SU-DHL-6 (cell line): ENCODE measurements at regions not wholly inside any gene's neighbourhood (a gene's known extent, or its start where the extent isn't known, plus 50 kb on each side); places are given as distances from the start of the nearest gene placed in this dataset.
"Not testable (repeated sequence)": the region's sequence is repeated elsewhere in the genome, so short reads cannot be mapped to it uniquely, and the experiment has no call there.

ENCODE experiments used
- H2AFZ ChIP-seq: fragments of 200-600 bp; sonication (generic); 2 replicates; pipeline ENCODE4 v1.6.1; 2014; ENCODE audit warnings: low read depth, mild to moderate bottlenecking, moderate library complexity, mixed read lengths, antibody characterized with exemption, low read length; ENCODE audit not compliant: severe bottlenecking
- H3F3A ChIP-seq: fragments of 200-600 bp; shearing (Covaris generic); 2 replicates; pipeline ENCODE4 v1.6.0; 2016; ENCODE audit warnings: antibody characterized with exemption, mild to moderate bottlenecking; ENCODE audit not compliant: insufficient read depth
- H3K27ac ChIP-seq: fragments of 200-600 bp; sonication (generic); 2 replicates; pipeline ENCODE4 v1.5.1; 2016; ENCODE audit warnings: low read depth, mild to moderate bottlenecking, low read length, moderate library complexity, mixed read lengths
- H3K27me3 ChIP-seq: fragments of 200-600 bp; sonication (generic), shearing (Covaris generic); 2 replicates; pipeline ENCODE4 v1.6.0; 2014; ENCODE audit warnings: mild to moderate bottlenecking, low read length
- H3K36me3 ChIP-seq: fragments of 200-600 bp; sonication (generic); 2 replicates; pipeline ENCODE4 v1.6.1; 2014; ENCODE audit warnings: mild to moderate bottlenecking, low read length, mixed read lengths
- H3K4me2 ChIP-seq: fragments of 300-600, 200-600 bp; shearing (Covaris generic), sonication (generic); 2 replicates; pipeline ENCODE4 v1.6.0; 2014; ENCODE audit warnings: low read length, low read depth, mild to moderate bottlenecking; ENCODE audit not compliant: poor library complexity, severe bottlenecking
- H3K4me3 ChIP-seq: fragments of 200-600 bp; sonication (generic); 2 replicates; pipeline ENCODE4 v1.5.1; 2014; ENCODE audit warnings: antibody characterized with exemption, low read length, mild to moderate bottlenecking, mixed read lengths; ENCODE audit not compliant: insufficient read depth, poor library complexity, severe bottlenecking
- H3K79me2 ChIP-seq: fragments of 200-600 bp; sonication (generic); 2 replicates; pipeline ENCODE4 v1.6.1; 2014; ENCODE audit warnings: mild to moderate bottlenecking, low read length, moderate library complexity; ENCODE audit not compliant: insufficient read depth
- H3K9ac ChIP-seq: fragments of 200-600 bp; sonication (generic); 2 replicates; pipeline ENCODE4 v1.7.0; 2014; ENCODE audit warnings: mild to moderate bottlenecking, low read length
- H3K9me2 ChIP-seq: fragments of 200-600 bp; sonication (generic); replicated peaks from 2 replicates; pipeline ENCODE4 v1.6.1; 2014; ENCODE audit warnings: low read length; ENCODE audit not compliant: insufficient read depth
- H3K9me3 ChIP-seq: fragments of 200-600 bp; sonication (generic); 2 replicates; pipeline ENCODE4 v1.6.1; 2014; ENCODE audit warnings: low read length, mixed read lengths; ENCODE audit not compliant: insufficient read depth
- H4K20me1 ChIP-seq: fragments of 200-600 bp; sonication (generic); 2 replicates; pipeline ENCODE4 v1.6.1; 2014; ENCODE audit warnings: low read depth, mild to moderate bottlenecking, antibody characterized with exemption, low read length, moderate library complexity, mixed read lengths
- EZH2phosphoT487 ChIP-seq: fragments of 200-600 bp; sonication (generic), shearing (Covaris generic); conservative IDR thresholded peaks from 2 replicates; pipeline ENCODE4 v1.6.1; 2018; ENCODE audit warnings: mild to moderate bottlenecking, antibody characterized with exemption, low read length, moderate library complexity, mixed read lengths
- TF ChIP-seq, protein P1 (sequence below): fragments of 200-600 bp; sonication (generic); IDR thresholded peaks from one replicate; pipeline ENCODE4 v1.5.1; 2017; ENCODE audit warnings: antibody characterized with exemption, mild to moderate bottlenecking, low read length, moderate library complexity; ENCODE audit not compliant: insufficient read depth, poor library complexity, severe bottlenecking

DNA sequence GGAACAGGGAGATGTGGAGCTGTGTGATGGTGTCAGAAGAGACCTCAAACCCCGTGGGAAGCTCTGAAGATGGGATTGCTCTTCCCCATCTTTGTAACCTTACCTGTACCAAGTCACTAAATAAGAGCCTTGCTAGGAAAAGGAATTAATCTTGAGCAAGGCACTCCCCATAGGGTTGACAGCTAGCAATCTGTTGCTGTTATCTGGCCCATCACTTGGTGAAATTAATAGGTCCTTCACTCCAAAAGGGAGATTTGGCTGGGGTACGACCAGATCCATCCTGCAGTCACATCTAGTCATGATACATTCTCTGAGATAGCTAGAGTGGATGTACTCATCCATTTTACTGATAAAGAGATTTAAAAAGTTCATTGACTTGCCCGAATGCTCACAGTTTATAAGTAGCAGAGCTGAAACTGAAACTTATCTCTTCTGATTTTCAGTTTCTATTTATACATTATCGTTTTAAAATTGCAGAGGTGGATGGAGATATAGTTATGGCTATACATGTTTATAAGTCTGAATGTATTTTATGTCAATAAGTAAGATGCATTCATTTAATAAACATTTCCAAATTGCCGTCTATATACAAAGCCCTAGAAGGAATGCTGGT, 299.1 kb upstream of the MCTP2 start:
- Histone ChIP-seq H3K9me2 (no peaks in the 10 kb centered on the region), H4K20me1 (no peaks in the 10 kb centered on the region), H3K9me3 (no peaks in the 10 kb centered on the region), H3K4me3 (no peak overlapping the region), H2AFZ (no peak overlapping the region), H3K27me3 (no peaks in the 10 kb centered on the region), H3F3A (no peaks in the 10 kb centered on the region), H3K27ac (no peak overlapping the region), H3K79me2 (no peaks in the 10 kb centered on the region), H3K9ac (no peak overlapping the region), H3K4me2 (no peak overlapping the region), H3K36me3 (no peaks in the 10 kb centered on the region)
- TF ChIP-seq EZH2phosphoT487: no peak
- TF ChIP-seq, protein P1, sequence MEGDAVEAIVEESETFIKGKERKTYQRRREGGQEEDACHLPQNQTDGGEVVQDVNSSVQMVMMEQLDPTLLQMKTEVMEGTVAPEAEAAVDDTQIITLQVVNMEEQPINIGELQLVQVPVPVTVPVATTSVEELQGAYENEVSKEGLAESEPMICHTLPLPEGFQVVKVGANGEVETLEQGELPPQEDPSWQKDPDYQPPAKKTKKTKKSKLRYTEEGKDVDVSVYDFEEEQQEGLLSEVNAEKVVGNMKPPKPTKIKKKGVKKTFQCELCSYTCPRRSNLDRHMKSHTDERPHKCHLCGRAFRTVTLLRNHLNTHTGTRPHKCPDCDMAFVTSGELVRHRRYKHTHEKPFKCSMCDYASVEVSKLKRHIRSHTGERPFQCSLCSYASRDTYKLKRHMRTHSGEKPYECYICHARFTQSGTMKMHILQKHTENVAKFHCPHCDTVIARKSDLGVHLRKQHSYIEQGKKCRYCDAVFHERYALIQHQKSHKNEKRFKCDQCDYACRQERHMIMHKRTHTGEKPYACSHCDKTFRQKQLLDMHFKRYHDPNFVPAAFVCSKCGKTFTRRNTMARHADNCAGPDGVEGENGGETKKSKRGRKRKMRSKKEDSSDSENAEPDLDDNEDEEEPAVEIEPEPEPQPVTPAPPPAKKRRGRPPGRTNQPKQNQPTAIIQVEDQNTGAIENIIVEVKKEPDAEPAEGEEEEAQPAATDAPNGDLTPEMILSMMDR: no peak

DNA sequence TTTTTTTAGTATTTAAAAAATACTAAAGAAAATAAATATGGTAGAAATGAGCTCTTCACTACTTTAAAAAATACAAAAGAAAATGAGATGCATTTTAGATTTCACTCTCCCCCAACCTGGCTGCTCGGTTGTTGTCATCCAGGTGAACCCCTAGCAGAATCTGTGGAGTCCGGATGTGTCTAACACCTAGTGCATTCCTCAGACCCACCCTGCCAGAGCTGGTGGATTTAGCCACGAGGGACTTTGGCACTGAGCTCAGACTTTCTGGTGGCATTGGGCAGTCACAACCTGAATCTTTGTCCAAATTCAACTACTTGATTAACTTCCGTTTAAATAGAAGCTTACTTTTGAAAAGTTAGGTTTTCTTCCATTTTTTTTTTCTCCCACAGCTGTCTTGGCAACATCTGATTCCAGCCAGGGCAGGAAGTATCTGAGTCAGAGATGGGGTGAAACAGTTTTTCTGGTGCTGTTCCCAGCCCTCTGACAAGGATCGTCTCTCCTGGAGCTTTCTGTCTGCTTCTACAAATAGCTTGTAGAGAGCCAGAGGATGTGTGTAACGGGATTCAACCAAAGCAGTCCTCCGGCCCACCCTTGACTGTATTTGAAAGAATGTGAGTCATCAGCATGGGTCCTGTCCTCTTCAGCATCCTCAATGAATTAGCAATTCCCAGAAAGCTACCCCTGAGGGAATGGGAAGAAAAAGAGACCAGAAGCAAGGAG, 301.8 kb upstream of the MCTP2 start:
- Histone ChIP-seq H3K9ac (no peak overlapping the region), H4K20me1 (no peaks in the 10 kb centered on the region), H3K27me3 (no peaks in the 10 kb centered on the region), H3K36me3 (no peaks in the 10 kb centered on the region), H3K27ac (no peak overlapping the region), H3F3A (no peaks in the 10 kb centered on the region), H3K4me2 (no peak overlapping the region), H3K79me2 (no peaks in the 10 kb centered on the region), H3K9me3 (no peaks in the 10 kb centered on the region), H3K4me3 (no peak overlapping the region), H3K9me2 (no peaks in the 10 kb centered on the region), H2AFZ (no peak overlapping the region)
- no peak for TF ChIP-seq EZH2phosphoT487
- TF ChIP-seq, protein P1: no peak

DNA sequence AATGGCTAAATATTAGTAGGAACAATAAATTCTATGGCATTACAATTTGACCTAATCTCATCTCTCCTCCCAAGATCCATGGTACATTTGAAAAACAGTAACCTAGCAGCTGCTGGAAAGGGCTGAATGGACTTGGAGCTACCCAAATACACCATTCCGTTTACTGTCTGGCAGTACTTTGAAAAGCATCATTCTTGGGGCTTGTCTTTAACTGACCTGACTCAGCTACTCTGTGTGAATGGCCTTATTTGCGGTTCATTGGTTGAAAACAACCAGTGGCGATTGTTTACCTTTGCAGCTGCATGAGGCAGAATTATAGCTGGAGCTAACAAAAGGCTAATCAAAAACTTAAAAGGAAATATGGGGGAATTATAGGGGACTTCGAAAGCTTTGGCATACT, 311.2 kb upstream of the MCTP2 start:
- Histone ChIP-seq H3K4me3 (no peak overlapping the region), H3K9me2 (no peaks in the 10 kb centered on the region), H3K36me3 (no peaks in the 10 kb centered on the region), H3K27me3 (no peaks in the 10 kb centered on the region; the same call in none of the 2 replicates), H3K79me2 (no peaks in the 10 kb centered on the region), H3K9ac (no peak overlapping the region), H3K27ac (no peak overlapping the region), H3K9me3 (0 out of 2 replicates have a peak, but pooled peaks cover 3% of the 10 kb centered on the region), H2AFZ (no peak overlapping the region), H3F3A (no peaks in the 10 kb centered on the region), H3K4me2 (no peak overlapping the region), H4K20me1 (no peaks in the 10 kb centered on the region)
- no peak for TF ChIP-seq EZH2phosphoT487
- TF ChIP-seq, protein P1: no peak

DNA sequence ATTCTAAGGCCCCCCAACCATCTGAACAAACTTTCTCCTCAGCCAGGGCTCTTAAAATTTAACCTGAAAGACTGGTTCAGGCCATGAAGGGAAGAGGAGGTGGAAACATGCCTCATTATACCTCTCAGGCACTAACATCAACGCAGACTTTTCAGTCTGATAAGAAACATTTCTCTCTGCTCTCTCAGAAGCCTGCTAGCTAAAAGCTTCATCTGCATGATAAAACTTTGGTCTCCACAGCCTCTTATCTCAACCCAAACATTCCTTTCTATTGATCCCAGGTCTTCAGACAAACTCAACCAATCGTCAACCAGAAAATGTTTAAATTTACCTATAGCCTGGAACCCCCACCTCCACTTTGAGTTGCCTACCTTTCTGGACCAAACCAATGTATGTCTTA, 312.6 kb upstream of the MCTP2 start:
- H3F3A ChIP-seq, H3K9ac ChIP-seq, H3K27ac ChIP-seq, H3K4me2 ChIP-seq, H3K27me3 ChIP-seq, H3K9me2 ChIP-seq, H2AFZ ChIP-seq, H3K36me3 ChIP-seq, H3K4me3 ChIP-seq, H3K79me2 ChIP-seq, H3K9me3 ChIP-seq, H4K20me1 ChIP-seq: not testable (repeated sequence)
